ENCODE measurements at regions not wholly inside any gene's neighbourhood (a gene's known extent, or its start where the extent isn't known, plus 50 kb on each side); places are given as distances from the start of the nearest gene placed in this dataset.

DNA sequence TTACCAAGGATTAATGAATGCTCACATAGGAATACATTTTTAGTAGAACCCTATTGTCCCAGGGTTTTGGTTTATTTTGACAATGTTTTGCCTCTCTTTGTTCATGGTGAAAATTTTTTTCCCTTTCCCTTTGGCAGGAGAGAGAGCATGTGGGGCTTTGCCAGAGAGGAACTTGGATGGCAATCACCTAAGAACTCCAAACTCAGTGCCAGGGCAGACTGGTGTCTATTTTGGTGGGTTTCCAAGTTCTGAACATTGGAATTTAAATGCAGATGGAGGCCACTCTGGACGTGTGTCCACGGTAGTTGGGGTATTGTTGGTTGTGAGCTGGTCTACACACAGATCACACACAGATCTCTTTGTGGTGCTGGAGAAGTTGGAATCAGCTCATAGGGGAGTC, 2091.1 kb upstream of the PIK3C3 start:
- no peak overlapping the region for H3K56ac ChIP-seq (replicated peaks; ENCODE audit: insufficient read length, low read depth, low read length)
- H3K79me1 ChIP-seq (ENCODE audit: low read depth, low read length): no peaks in the 10 kb centered on the region
- H4K20me1 ChIP-seq (replicated peaks in 1 of 2; ENCODE audit: control insufficient read depth in 1 of 2, insufficient read depth in 2 of 2, low read length in 2 of 2): no peaks in the 10 kb centered on the region
- CTCF ChIA-PET (ENCODE audit: partially characterized antibody): no interaction called here
- no peaks in the 10 kb centered on the region for H3K23me2 ChIP-seq (ENCODE audit: low read depth, low read length)
- WGBS, 2 experiments (ENCODE audit: extremely low coverage in 1 of 2, insufficient coverage in 1 of 2, insufficient read length in 1 of 2, insufficient replicate concordance in 2 of 2, low coverage in 1 of 2, low lambda C conversion rate in 2 of 2, missing lambda C conversion rate in 1 of 2): 78% methylated on average over 2 of the region's 2 CpGs; no CpG with 5 or more reads in 1 of the 2 experiments
- H2AK5ac ChIP-seq (ENCODE audit: low read depth, low read length): no peak overlapping the region
- no peak overlapping the region for H3K4me3 ChIP-seq (ENCODE audit: extremely low read depth in 1 of 4, insufficient read depth in 2 of 4, low read depth in 3 of 4, low read length in 4 of 4)
- no peaks in the 10 kb centered on the region for H3K27me3 ChIP-seq (replicated peaks in 1 of 4; ENCODE audit: control insufficient read depth in 3 of 4, extremely low read depth in 1 of 4, insufficient read depth in 3 of 4, low read length in 3 of 4)
- H3K36me3 ChIP-seq (ENCODE audit: control insufficient read depth in 2 of 4, insufficient read depth in 4 of 4, low read length in 3 of 4): no peaks in the 10 kb centered on the region
- H2BK20ac ChIP-seq (ENCODE audit: low read length): no peak overlapping the region
- no peak overlapping the region for H2BK12ac ChIP-seq (ENCODE audit: low read depth, low read length)
- no peaks in the 10 kb centered on the region for H3K9me3 ChIP-seq (ENCODE audit: insufficient read depth in 2 of 2, low read depth in 1 of 2, low read length in 1 of 2)
- no peak overlapping the region for H3K4ac ChIP-seq (replicated peaks; ENCODE audit: insufficient read length, low read depth, low read length)
- no peak overlapping the region for H3K4me2 ChIP-seq (ENCODE audit: insufficient read depth in 1 of 2, low read depth in 2 of 2, low read length in 2 of 2)
- H3K27ac ChIP-seq (ENCODE audit: low read depth, low read length): no peak overlapping the region
- no peak overlapping the region for H2BK5ac ChIP-seq (ENCODE audit: low read depth, low read length)
- H3K23ac ChIP-seq (ENCODE audit: insufficient read length): no peak overlapping the region
- H3K9ac ChIP-seq (replicated peaks in 1 of 4; ENCODE audit: extremely low read depth in 1 of 4, low read depth in 3 of 4, low read length in 3 of 4): no peak overlapping the region
- no peak overlapping the region for H4K5ac ChIP-seq (ENCODE audit: insufficient read length, low read depth, low read length)
- no peak overlapping the region for H4K8ac ChIP-seq (ENCODE audit: extremely low read depth, insufficient read depth, low read length)
- no peaks in the 10 kb centered on the region for H3K4me1 ChIP-seq (replicated peaks in 1 of 4; ENCODE audit: control insufficient read depth in 3 of 4, insufficient read depth in 4 of 4, low read length in 3 of 4)
- DNase-seq (ENCODE audit: low read depth in 1 of 2, low spot score in 2 of 2) (no peak), FAIRE-seq (no peak)
- H2BK120ac ChIP-seq (replicated peaks; ENCODE audit: low read depth, low read length): no peak overlapping the region
- H3K14ac ChIP-seq (ENCODE audit: insufficient read length): no peak overlapping the region
- H3K18ac ChIP-seq (ENCODE audit: extremely low read depth, low read length): no peak overlapping the region
- H3K79me2 ChIP-seq (ENCODE audit: control insufficient read depth in 1 of 2, insufficient read depth in 2 of 2, low read length in 2 of 2): no peaks in the 10 kb centered on the region
- no peak overlapping the region for H2AFZ ChIP-seq (ENCODE audit: low read length)
- no peak overlapping the region for H2BK15ac ChIP-seq (ENCODE audit: low read length)
- POLR2A ChIA-PET (ENCODE audit: partially characterized antibody): interaction anchor here (0.7 kb wide), 1 partner anchor 83 kb away, joined by 3 read pairs; no protein-coding TSS in a partner anchor
- H4K91ac ChIP-seq (replicated peaks; ENCODE audit: insufficient read length, low read length): no peak overlapping the region
- no peak for TF ChIP-seq SIRT6 (IDR thresholded peaks at IDR 0.05; ENCODE audit: low read length)

Measured in H1 (cell line).